Thyroid gland (tissue), 4 donors: ENCODE measurements at regions not wholly inside any gene's neighbourhood (a gene's known extent, or its start where the extent isn't known, plus 50 kb on each side); places are given as distances from the start of the nearest gene placed in this dataset.

ENCODE experiments used
- DNase-seq, 2 donors: peaks; one replicate each; pipeline ENCODE4 v3.0.0-alpha.2; 2019
- H3K27ac ChIP-seq, 3 donors: fragments of 200-600 bp; sonication (generic); 1 replicate in 2 of 3; 2 replicates in 1 of 3; pipeline ENCODE4 v1.5.1; 2016 to 2019; ENCODE audit warnings: mild to moderate bottlenecking in 1 of 3, moderate library complexity in 1 of 3
- H3K27me3 ChIP-seq: fragments of 200-600 bp; sonication (generic); one replicate; pipeline ENCODE4 v1.5.1; 2019
- H3K36me3 ChIP-seq, 2 donors: fragments of 200-600 bp; sonication (generic); one replicate each; pipeline ENCODE4 v1.5.1; 2016 to 2019
- H3K4me1 ChIP-seq, 2 donors: fragments of 200-600 bp; sonication (generic); one replicate each; pipeline ENCODE4 v1.5.1; 2017 to 2019
- H3K4me3 ChIP-seq, 3 donors: fragments of 200-600 bp; sonication (generic); replicated peaks in 1 of 3; 1 replicate in 2 of 3; 2 replicates in 1 of 3; pipeline ENCODE4 v1.5.1; 2016; ENCODE audit warnings: mild to moderate bottlenecking in 1 of 3
- H3K9me3 ChIP-seq: fragments of 200-600 bp; sonication (generic); one replicate; pipeline ENCODE4 v1.5.1; 2017
- CTCF ChIP-seq, 6 experiments: fragments of 200-600 bp in 3 of 6; fragments of 450-650 bp in 3 of 6; sonication (generic) in 3 of 6; IDR thresholded peaks; one replicate each; pipeline ENCODE4 v1.5.1; 2016 to 2019; ENCODE audit warnings: antibody characterized with exemption in 6 of 6, mild to moderate bottlenecking in 2 of 6, inconsistent platforms in 1 of 6, moderate library complexity in 1 of 6
- POLR2A ChIP-seq, 2 donors: fragments of 450-650 bp; IDR thresholded peaks; one replicate each; pipeline ENCODE4 v1.6.1; 2017; ENCODE audit warnings: antibody characterized with exemption in 2 of 2, mild to moderate bottlenecking in 2 of 2, moderate library complexity in 1 of 2
- WGBS, 2 donors: methylation state at CpG; one replicate each; pipeline ENCODE4 v1.1.5; 2017; 5-methylcytosine and 5-hydroxymethylcytosine counted together
- intact Hi-C: fragments of 100-400 bp; cut with DNase I; formaldehyde crosslinking; loops from one replicate; pipeline ENCODE4 v1.15.1; 2023

- TF ChIP-seq POLR2A (IDR thresholded peaks at IDR 0.05) (no peak), CTCF (IDR thresholded peaks at IDR 0.05) (no peak)
- H3K27ac ChIP-seq = no peak overlapping the region
- intact Hi-C loops = no loop called here
- no peaks in the 10 kb centered on the region for H3K36me3 ChIP-seq
- H3K27me3 ChIP-seq = no peaks in the 10 kb centered on the region
- no peak overlapping the region for H3K4me3 ChIP-seq
- H3K4me1 ChIP-seq = no peaks in the 10 kb centered on the region
- no peaks in the 10 kb centered on the region for H3K9me3 ChIP-seq
- WGBS, 2 donors = 43 to 48% methylated on average over 5 of the region's 5 CpGs
- DNase-seq = no peak
Measured at GRCh38 chr2:5826979-5827655, 134.9 kb downstream of the SOX11 start.

GRCh38 chr2:5834501-5834900 lies 142.3 kb downstream of the SOX11 start:
- TF ChIP-seq CTCF (IDR thresholded peaks at IDR 0.05) = no peak
- no peak for TF ChIP-seq POLR2A (IDR thresholded peaks at IDR 0.05)
- intact Hi-C loops = no loop called here

GRCh38 chr2:5839550-5839949 lies 147.4 kb downstream of the SOX11 start:
- intact Hi-C loops = no loop called here
- no peak overlapping the region for H3K27ac ChIP-seq
- no peaks in the 10 kb centered on the region for H3K36me3 ChIP-seq
- H3K4me1 ChIP-seq = no peaks in the 10 kb centered on the region
- H3K27me3 ChIP-seq = no peaks in the 10 kb centered on the region
- no peaks in the 10 kb centered on the region for H3K9me3 ChIP-seq
- 43 to 47% methylated on average over 7 of the region's 7 CpGs for WGBS, 2 donors
- no peak overlapping the region for H3K4me3 ChIP-seq
- DNase-seq = no peak
- TF ChIP-seq POLR2A (IDR thresholded peaks at IDR 0.05) = no peak
- TF ChIP-seq CTCF (IDR thresholded peaks at IDR 0.05) = no peak

More at GRCh38 chr2:5834501-5834900, 142.3 kb downstream of the SOX11 start:
- H3K27ac ChIP-seq = no peak overlapping the region
- H3K9me3 ChIP-seq = no peaks in the 10 kb centered on the region
- no peaks in the 10 kb centered on the region for H3K4me1 ChIP-seq
- 65% methylated on average over 4 of the region's 4 CpGs for WGBS, 2 donors
- DNase-seq = no peak
- H3K36me3 ChIP-seq = no peaks in the 10 kb centered on the region
- no peaks in the 10 kb centered on the region for H3K27me3 ChIP-seq
- H3K4me3 ChIP-seq = no peak overlapping the region

- TF ChIP-seq CTCF (IDR thresholded peaks at IDR 0.05) (no peak), POLR2A (IDR thresholded peaks at IDR 0.05) (no peak)
- DNase-seq = no peak
- no peaks in the 10 kb centered on the region for H3K4me1 ChIP-seq
- no peaks in the 10 kb centered on the region for H3K9me3 ChIP-seq
- no peak overlapping the region for H3K27ac ChIP-seq
- H3K4me3 ChIP-seq = no peak overlapping the region
- intact Hi-C loops = no loop called here
- H3K36me3 ChIP-seq = no peaks in the 10 kb centered on the region
- H3K27me3 ChIP-seq = no peaks in the 10 kb centered on the region
- 66 to 75% methylated on average over 2 of the region's 2 CpGs for WGBS, 2 donors
Measured at GRCh38 chr2:5841126-5841525, 148.9 kb downstream of the SOX11 start.

- Histone ChIP-seq H3K27me3 (no peaks in the 10 kb centered on the region), H3K27ac (no peak overlapping the region), H3K4me3 (no peak overlapping the region), H3K4me1 (no peaks in the 10 kb centered on the region), H3K36me3 (no peaks in the 10 kb centered on the region), H3K9me3 (no peaks in the 10 kb centered on the region)
- intact Hi-C loops = no loop called here
- DNase-seq = no peak
- TF ChIP-seq CTCF (IDR thresholded peaks at IDR 0.05) (no peak), POLR2A (IDR thresholded peaks at IDR 0.05) (no peak)
- 91 to 92% methylated on average over 14 of the region's 14 CpGs for WGBS, 2 donors
Measured at GRCh38 chr2:5842326-5842725, 150.1 kb downstream of the SOX11 start.
